Activated CD4-positive, CD25-positive, alpha-beta regulatory T cell (primary cell): ENCODE measurements at regions not wholly inside any gene's neighbourhood (a gene's known extent, or its start where the extent isn't known, plus 50 kb on each side); places are given as distances from the start of the nearest gene placed in this dataset.

Experiments used
- DNase-seq, 4 experiments: peaks; one replicate each; lab custom pipeline; 2025; lab: John Stamatoyannopoulos, UW

DNA sequence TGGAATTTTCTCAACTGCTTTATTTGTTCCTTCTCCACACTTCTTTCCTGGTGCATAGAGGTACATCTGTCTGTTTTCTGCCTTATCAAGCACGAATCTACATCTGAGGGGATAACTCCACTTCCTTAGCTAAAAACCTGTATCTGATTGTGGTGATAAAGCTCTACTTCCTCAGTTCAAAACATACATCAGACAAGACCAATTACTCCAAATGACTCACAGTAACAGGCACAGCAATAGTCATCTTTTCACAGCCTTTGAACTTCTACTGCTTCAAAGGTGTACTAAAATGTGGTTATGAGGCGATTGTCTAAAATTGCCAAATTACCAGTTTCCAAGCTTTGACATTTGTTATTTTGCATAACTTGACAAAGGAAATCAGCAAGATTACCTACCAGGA, 803.6 kb upstream of the ZEB2 start:
- DNase-seq = no peak

DNA sequence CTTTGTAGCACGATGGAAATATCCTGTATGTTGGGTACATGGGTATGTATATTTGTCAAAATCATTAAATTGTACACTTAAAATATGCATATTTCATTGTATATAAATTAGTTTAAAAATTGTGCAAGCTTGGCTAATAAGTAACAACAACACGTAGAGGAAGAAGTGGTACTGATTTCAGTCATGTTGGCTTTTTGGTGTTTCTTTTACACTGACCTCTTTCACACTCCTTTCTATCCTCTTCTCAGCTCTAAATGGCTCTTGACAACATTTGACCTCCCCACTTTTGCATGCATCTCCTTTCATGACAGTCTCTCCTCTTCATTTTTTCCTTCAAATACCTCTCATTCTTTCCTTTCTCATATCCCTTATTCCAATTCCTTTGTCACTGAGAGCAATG, 801.4 kb upstream of the ZEB2 start:
- no peak for DNase-seq

DNA sequence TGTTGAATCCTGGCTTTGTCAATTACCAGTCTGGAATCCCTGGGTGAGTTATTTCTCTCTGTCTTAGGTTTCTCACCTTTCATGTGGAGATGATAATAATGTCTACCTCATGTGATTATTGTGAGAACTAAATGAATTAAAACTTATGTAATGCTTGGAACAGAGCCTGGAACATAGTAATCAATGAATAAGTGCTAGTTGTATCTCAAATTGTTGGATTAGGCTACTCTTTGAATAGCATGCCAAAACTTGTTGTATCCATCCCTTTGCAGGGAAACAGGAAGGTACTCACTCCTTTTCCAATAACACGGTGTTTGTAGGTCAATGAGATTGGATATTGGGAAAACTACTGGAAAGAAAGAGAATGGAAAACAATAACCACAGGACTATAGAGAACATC, 796.6 kb upstream of the ZEB2 start:
- DNase-seq = no peak

GRCh38 chr2:145315053-145315452, 795.1 kb upstream of the ZEB2 start:
- no peak for DNase-seq

GRCh38 chr2:145314119-145314633, 794.3 kb upstream of the ZEB2 start:
- DNase-seq = no peak

GRCh38 chr2:145305889-145306288, 786.0 kb upstream of the ZEB2 start:
- DNase-seq = no peak

- DNase-seq = no peak
Measured at GRCh38 chr2:145304501-145304900, 784.6 kb upstream of the ZEB2 start.

DNA sequence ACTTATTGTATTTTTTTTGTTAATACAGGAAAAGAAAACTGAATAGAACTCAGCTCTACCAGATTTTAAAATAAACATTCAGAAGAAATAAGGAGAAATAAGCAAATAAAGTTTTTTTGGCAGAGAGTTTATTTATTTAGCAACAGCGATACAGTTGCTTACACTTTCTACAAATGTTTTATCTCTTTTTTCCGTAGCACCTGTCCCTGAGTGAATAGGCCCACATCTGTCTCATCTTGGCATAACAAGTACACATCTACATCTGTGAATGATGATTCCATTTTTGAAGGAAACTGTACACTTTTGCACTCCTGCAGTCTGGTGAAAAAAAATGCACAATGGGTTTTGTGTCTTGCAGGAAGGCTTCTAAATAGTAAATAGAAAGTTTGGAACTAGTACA, 783.6 kb upstream of the ZEB2 start:
- no peak for DNase-seq

DNA sequence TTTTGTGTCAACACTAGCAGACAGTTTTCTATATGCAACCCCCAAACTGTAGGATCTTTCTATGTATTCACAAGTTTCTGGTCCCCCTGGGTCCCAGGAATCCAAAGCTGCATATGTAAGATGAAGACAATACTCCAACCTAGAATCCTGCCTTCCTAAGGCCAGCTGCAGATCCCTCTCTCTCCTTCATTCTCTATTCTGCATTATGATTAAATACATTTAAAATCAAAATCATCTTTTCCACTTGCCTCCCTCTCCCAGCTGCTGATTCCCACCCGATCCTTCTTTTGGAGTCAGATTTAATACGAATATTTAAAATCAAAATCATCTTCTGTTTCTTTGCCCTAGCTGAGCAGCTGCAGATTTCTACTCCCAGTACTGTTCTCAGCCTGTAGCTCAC, 783.0 kb upstream of the ZEB2 start:
- DNase-seq = no peak

DNA sequence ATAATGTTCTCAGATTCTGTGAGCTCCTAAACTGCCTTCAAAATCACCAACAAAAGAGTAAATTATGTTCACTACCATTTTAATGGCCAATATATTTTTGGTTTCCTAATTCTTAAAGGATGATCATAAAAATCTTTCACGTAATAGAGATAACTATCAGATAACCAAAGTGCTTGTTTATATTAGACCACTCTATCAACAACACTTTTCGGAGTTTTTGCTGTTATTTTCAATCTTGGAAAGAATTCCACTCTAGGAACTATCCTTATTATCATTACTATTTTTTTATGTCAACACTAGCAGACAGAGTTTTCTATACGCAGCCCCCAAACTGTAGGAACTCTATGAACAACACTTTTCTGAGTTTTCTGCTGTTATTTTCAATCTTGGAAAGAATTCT, 782.5 kb upstream of the ZEB2 start:
- DNase-seq = no peak

- no peak for DNase-seq
Measured at GRCh38 chr2:145299368-145299767, 779.4 kb upstream of the ZEB2 start.

DNA sequence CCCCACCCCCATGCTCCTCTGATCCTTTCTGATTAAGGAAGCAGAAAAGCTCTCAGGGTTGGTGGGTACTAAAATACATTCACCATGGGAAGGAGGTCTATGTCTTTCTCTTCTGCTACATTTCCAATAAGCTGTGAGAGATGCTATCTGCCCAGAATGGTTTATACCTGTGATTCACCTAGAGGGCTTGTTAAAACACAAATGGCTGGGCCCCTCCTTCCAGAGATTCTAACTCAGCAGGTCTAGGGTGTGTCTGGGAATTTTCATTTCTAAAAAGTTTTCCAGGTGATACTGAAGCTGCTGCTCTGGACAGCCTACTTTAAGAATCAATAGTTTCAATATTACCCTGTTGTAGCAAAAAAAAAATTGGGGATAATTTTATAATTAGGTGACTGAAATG, 772.2 kb upstream of the ZEB2 start:
- DNase-seq = no peak

GRCh38 chr2:145290986-145291385, 771.1 kb upstream of the ZEB2 start:
- DNase-seq = no peak

GRCh38 chr2:145289946-145290345, 770.0 kb upstream of the ZEB2 start:
- no peak for DNase-seq

DNA sequence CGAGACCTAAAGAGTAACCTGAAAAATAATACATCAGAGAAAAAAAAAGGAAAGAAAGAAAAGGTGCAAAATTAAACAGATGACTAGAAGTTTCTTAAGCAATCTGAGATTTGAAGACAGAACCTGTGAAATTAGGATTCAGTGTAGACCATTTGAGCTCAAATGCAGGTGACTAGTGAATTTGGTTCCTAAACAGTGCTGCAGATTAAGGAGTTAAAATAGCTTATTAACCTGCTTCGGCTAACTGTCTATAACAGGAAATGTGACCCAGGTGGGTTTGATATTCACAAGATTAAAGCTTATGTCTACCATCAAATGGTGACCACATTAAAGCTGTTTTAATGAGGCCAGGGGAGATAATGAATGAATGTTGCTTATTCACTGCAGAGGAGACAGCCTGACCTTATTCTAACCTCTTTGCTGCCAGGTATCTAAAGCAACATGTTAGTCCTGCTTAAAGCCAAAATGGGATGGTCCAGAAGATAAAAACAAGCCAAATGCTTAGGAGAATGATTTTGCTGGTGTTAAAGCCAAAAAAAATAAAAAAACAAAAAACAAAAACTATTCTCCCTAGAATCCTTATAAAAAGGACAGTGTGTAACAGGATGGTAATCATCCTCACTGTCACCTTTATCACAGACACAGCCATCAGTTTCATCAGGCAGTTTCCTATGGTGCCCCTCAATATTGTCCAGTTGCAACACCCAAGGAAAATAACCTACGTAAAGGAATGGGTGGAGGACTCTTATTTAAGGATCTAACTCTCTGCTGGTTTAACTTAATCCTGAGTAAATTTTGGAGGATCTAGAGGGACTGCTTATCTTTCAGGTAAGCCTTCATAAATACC, 769.0 kb upstream of the ZEB2 start:
- no peak for DNase-seq

- DNase-seq = no peak
Measured at GRCh38 chr2:145287736-145288135, 767.8 kb upstream of the ZEB2 start.

DNA sequence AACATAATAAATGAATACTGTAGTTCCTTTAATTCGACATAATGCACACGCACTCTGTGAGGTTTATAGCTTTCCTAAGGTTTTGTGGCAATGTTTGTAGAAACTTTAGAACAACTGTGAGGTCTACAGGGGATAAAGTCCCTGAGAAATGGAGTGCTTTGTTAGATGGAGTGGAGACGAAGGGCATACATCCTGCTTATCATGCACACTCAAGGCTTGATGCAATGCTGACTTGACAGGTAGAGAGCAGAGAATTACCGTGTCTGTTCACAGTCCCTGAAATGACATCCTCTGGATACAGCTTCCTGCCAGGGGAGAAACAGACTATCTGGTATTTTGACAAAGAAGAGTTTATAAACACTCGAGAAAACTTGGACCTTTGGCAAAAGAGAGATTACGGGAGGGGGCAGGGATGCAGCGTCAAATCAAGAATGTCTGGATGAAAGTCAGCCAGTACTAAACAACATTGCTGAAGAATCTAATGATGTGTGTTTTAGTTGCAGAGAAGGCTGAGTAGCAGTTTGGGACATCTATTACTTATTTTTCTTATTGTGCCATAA, 766.9 kb upstream of the ZEB2 start:
- DNase-seq = no peak

- no peak for DNase-seq
Measured at GRCh38 chr2:145284551-145284950, 764.6 kb upstream of the ZEB2 start.

GRCh38 chr2:145283131-145283530, 763.2 kb upstream of the ZEB2 start:
- no peak for DNase-seq

DNA sequence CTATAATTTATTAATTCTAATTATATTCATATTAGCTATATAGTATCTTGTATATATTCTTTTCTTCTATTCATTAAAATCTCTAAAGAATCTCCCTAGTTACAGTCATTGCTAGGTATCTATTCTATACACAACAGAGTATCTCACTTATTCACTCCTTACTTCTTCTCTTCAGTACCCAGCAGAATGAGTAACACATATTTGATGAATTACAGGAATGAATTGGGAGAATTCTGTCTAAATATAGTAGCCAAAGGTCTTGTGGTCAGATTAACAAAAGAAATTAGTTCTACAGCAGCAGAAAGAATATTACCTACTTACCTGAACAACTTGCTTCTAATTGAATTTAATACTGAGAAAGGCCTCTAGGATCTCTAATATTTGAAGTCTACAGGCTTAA, 758.0 kb upstream of the ZEB2 start:
- no peak for DNase-seq

DNA sequence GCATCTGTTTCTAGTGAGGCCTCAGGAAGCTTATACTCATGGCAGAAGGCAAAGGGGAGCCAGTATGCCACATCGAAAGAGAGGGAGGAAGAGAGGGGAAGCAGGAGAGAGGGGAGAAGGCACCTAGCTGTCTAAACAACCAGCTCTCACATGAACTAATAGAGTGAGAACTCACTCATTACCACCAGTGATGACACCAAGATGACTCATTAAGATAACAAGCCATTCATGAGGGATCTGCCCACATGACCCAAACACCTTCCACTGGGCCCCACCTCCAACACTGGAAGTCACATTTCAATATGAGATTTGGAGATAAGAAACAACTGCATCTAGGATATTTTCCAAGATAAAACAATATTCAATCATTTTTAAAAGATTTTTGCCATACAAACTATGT, 753.9 kb upstream of the ZEB2 start:
- no peak for DNase-seq

- no peak for DNase-seq
Measured at GRCh38 chr2:145268931-145269330, 749.0 kb upstream of the ZEB2 start.

DNA sequence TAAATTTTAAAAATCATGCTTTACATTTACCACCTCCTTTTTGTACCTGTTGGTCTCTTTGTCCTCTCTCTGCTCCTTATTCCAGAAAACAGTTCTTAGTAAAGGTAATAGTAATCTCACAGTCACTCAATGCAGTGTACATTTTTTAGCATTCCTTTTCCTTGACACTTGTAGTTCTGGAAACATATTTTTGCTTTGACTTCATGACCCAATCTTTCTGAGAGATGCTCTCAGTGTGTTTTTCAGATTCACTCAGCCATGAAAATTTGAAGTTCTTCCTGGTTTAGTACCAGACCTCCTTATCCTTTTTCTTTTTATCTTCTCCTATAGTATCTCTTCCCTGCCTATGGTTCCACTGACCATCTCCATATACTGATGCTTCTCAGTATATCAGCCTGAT, 747.5 kb upstream of the ZEB2 start:
- no peak for DNase-seq

GRCh38 chr2:145265244-145265643, 745.3 kb upstream of the ZEB2 start:
- DNase-seq = no peak
